OCI-LY1 (cell line): ENCODE measurements at regions not wholly inside any gene's neighbourhood (a gene's known extent, or its start where the extent isn't known, plus 50 kb on each side); places are given as distances from the start of the nearest gene placed in this dataset.

Experiments used
- H2AFZ ChIP-seq: fragments of 200-600 bp; sonication (generic), shearing (Covaris generic); 2 replicates; pipeline ENCODE4 v1.6.0; 2014; ENCODE audit warnings: antibody characterized with exemption, mild to moderate bottlenecking, low read length
- H3F3A ChIP-seq: fragments of 200-600 bp; sonication (generic), shearing (Covaris generic); 2 replicates; pipeline ENCODE4 v1.6.0; 2014; ENCODE audit warnings: mild to moderate bottlenecking, antibody characterized with exemption, low read length, moderate library complexity; ENCODE audit not compliant: insufficient read depth
- H3K27ac ChIP-seq: fragments of 200-600 bp; sonication (generic); 2 replicates; pipeline ENCODE4 v1.5.1; 2014; ENCODE audit warnings: low read length, mixed run types, mild to moderate bottlenecking, low read depth; ENCODE audit not compliant: poor library complexity, severe bottlenecking
- H3K27me3 ChIP-seq: fragments of 200-600 bp; sonication (generic); 2 replicates; pipeline ENCODE4 v1.6.0; 2014; ENCODE audit warnings: antibody characterized with exemption, mild to moderate bottlenecking, low read length, moderate library complexity; ENCODE audit not compliant: insufficient read depth
- H3K36me3 ChIP-seq: fragments of 200-600 bp; sonication (generic); 2 replicates; pipeline ENCODE4 v1.6.1; 2014; ENCODE audit warnings: mild to moderate bottlenecking, antibody characterized with exemption, low read length, moderate library complexity, mixed read lengths; ENCODE audit not compliant: insufficient read depth
- H3K4me1 ChIP-seq: fragments of 200-600 bp; sonication (generic); 2 replicates; pipeline ENCODE4 v1.5.1; 2014; ENCODE audit warnings: mild to moderate bottlenecking, low read length, moderate library complexity; ENCODE audit not compliant: insufficient read depth, severe bottlenecking
- H3K4me2 ChIP-seq: fragments of 200-600 bp; sonication (generic), shearing (Covaris generic); 2 replicates; pipeline ENCODE4 v1.6.1; 2014; ENCODE audit warnings: low read length
- H3K4me3 ChIP-seq: fragments of 200-600 bp; sonication (generic); 2 replicates; pipeline ENCODE4 v1.5.1; 2014; ENCODE audit warnings: low read length, low read depth, mild to moderate bottlenecking, mixed read lengths; ENCODE audit not compliant: poor library complexity, severe bottlenecking
- H3K79me2 ChIP-seq: fragments of 200-600 bp; shearing (Covaris generic); 2 replicates; pipeline ENCODE4 v1.6.1; 2016; ENCODE audit warnings: mixed run types, low read length, mixed read lengths; ENCODE audit not compliant: insufficient read depth
- H3K9ac ChIP-seq: fragments of 200-600 bp; sonication (generic), shearing (Covaris generic); 2 replicates; pipeline ENCODE4 v1.6.1; 2014; ENCODE audit warnings: mild to moderate bottlenecking, low read length, mixed read lengths
- H3K9me2 ChIP-seq: fragments of 200-600 bp; sonication (generic), shearing (Covaris generic); 2 replicates; pipeline ENCODE4 v1.6.1; 2014; ENCODE audit warnings: low read depth, mild to moderate bottlenecking, low read length, mixed read lengths
- H3K9me3 ChIP-seq: fragments of 200-600 bp; shearing (Covaris generic); 2 replicates; pipeline ENCODE4 v1.6.1; 2014; ENCODE audit warnings: low read length, mixed read lengths
- H4K20me1 ChIP-seq: fragments of 200-600 bp; sonication (generic), shearing (Covaris generic); 2 replicates; pipeline ENCODE4 v1.6.0; 2016; ENCODE audit warnings: mild to moderate bottlenecking, low read length; ENCODE audit not compliant: insufficient read depth
- EZH2 ChIP-seq: fragments of 200-600 bp; sonication (generic), shearing (Covaris generic); IDR thresholded peaks from 2 replicates; pipeline ENCODE4 v1.8.0; 2017; ENCODE audit warnings: borderline replicate concordance, mixed run types, mild to moderate bottlenecking, antibody characterized with exemption, low read length, moderate library complexity, mixed read lengths
- TF ChIP-seq, protein P1 (sequence below): fragments of 200-600 bp; sonication (generic), shearing (Covaris generic); IDR thresholded peaks from 2 replicates; pipeline ENCODE4 v1.5.1; 2017; ENCODE audit warnings: mild to moderate bottlenecking, antibody characterized with exemption, low read length, moderate library complexity, mixed read lengths

DNA sequence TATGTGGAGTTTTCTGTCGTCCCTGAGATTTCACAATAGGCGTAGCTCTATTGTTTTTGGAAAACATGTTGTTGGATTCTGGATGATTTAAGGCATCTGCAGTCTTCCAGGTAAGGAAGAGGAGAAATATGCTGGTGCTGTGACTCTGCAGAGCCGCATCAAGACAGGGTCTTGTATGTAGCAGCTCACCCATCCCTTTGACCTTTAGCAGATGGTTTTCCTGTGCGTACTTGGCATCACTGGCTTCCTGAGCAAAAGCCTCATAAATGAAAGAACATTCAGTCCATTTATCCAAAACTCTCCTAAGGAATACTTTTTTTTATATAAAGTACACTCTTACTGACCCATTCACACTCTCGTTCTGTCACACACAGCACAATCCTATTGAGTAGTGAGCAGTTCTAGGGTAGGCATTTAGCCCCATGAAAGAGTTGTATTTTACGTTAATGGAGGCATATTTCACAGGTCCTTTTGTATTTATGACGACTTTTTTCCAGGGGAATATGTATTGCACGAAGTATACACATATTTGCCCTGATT is 443.9 kb downstream of the STK39 start:
- no peaks in the 10 kb centered on the region for H3K9me3 ChIP-seq
- H3K9me2 ChIP-seq: no peaks in the 10 kb centered on the region
- H3K27me3 ChIP-seq: no peaks in the 10 kb centered on the region
- H3K4me2 ChIP-seq: no peak overlapping the region
- no peak overlapping the region for H3K4me3 ChIP-seq
- no peaks in the 10 kb centered on the region for H3K4me1 ChIP-seq
- H3F3A ChIP-seq: no peaks in the 10 kb centered on the region
- no peak overlapping the region for H3K9ac ChIP-seq
- H4K20me1 ChIP-seq: no peaks in the 10 kb centered on the region
- H2AFZ ChIP-seq: no peak overlapping the region
- H3K27ac ChIP-seq: no peak overlapping the region
- no peaks in the 10 kb centered on the region for H3K36me3 ChIP-seq
- no peaks in the 10 kb centered on the region for H3K79me2 ChIP-seq
- TF ChIP-seq EZH2: no peak
- TF ChIP-seq, protein P1, sequence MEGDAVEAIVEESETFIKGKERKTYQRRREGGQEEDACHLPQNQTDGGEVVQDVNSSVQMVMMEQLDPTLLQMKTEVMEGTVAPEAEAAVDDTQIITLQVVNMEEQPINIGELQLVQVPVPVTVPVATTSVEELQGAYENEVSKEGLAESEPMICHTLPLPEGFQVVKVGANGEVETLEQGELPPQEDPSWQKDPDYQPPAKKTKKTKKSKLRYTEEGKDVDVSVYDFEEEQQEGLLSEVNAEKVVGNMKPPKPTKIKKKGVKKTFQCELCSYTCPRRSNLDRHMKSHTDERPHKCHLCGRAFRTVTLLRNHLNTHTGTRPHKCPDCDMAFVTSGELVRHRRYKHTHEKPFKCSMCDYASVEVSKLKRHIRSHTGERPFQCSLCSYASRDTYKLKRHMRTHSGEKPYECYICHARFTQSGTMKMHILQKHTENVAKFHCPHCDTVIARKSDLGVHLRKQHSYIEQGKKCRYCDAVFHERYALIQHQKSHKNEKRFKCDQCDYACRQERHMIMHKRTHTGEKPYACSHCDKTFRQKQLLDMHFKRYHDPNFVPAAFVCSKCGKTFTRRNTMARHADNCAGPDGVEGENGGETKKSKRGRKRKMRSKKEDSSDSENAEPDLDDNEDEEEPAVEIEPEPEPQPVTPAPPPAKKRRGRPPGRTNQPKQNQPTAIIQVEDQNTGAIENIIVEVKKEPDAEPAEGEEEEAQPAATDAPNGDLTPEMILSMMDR: no peak

DNA sequence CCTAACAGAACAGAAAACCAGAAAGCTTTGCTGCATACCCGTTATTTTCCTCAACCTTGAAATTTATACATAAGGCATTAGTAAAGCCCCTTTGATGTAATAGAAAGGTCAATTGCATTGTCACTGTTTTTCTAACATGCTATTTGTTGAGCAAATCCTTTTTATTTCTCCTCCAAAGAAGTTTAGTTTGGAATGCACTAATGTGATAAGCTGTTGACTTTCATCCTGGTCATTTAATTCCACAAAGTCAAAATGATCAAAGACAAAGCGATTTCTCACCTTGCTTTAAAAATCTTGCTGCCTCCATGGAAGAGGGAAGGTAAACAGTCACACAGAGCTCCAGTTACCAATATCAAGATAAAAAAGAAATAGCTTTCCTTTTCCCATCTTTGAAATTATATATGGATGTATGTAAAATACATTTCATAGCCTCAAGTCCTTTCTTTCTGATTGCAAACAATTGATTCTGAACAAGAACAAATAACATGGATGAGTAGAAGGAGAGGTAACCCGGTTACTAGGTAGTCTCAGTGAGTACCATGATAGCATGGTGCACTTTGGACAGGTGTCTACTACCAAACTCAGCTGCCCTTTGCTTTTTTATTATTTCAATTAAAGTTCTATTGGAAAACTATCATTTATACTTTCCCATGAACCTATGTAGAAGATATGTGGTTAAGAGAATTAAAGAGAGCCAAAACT is 452.7 kb downstream of the STK39 start:
- H3K4me3 ChIP-seq: no peak overlapping the region
- no peaks in the 10 kb centered on the region for H3K4me1 ChIP-seq
- H3K9ac ChIP-seq: no peak overlapping the region
- no peaks in the 10 kb centered on the region for H3K36me3 ChIP-seq
- no peaks in the 10 kb centered on the region for H4K20me1 ChIP-seq
- H3F3A ChIP-seq: no peaks in the 10 kb centered on the region
- H3K79me2 ChIP-seq: no peaks in the 10 kb centered on the region
- no peak overlapping the region for H3K4me2 ChIP-seq
- no peaks in the 10 kb centered on the region for H3K9me3 ChIP-seq
- no peak overlapping the region for H3K27ac ChIP-seq
- H2AFZ ChIP-seq: no peak overlapping the region
- H3K27me3 ChIP-seq: no peaks in the 10 kb centered on the region
- no peaks in the 10 kb centered on the region for H3K9me2 ChIP-seq
- TF ChIP-seq EZH2: no peak
- TF ChIP-seq, protein P1: no peak

DNA sequence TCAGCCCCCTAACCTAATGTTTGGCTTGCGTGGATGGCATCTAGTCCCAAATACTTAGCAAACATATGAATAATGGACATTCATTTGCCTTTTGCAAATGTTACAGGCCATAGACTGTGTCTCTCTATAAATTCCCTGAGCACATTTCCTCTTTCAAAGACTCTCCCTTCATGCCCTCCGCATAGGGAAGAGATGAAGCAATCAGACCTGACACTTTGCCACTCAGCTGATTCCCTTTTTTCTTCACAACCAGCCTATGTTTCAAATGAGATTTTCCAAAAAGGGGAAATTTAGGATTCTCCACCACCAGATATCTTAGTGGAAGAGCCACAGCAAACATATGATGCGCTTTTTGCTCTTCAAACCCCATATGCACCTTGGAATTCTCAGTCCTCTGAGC is 453.7 kb downstream of the STK39 start:
- Histone ChIP-seq H3K36me3 (no peaks in the 10 kb centered on the region), H3K9ac (no peak overlapping the region), H3K79me2 (no peaks in the 10 kb centered on the region), H3K4me1 (no peaks in the 10 kb centered on the region), H3K4me2 (no peak overlapping the region), H3K9me3 (no peaks in the 10 kb centered on the region), H2AFZ (no peak overlapping the region), H3K27ac (no peak overlapping the region), H4K20me1 (no peaks in the 10 kb centered on the region), H3K9me2 (no peaks in the 10 kb centered on the region), H3K27me3 (no peaks in the 10 kb centered on the region), H3K4me3 (no peak overlapping the region), H3F3A (no peaks in the 10 kb centered on the region)
- TF ChIP-seq, protein P1: no peak
- no peak for TF ChIP-seq EZH2
